ENCODE measurements at regions not wholly inside any gene's neighbourhood (a gene's known extent, or its start where the extent isn't known, plus 50 kb on each side); places are given as distances from the start of the nearest gene placed in this dataset.
A peak's percentile ranks its signal among the peaks of the same experiment; 100 is the strongest.

- Histone ChIP-seq H3K4me3 (replicated peaks in 1 of 3; ENCODE audit: low read depth in 2 of 3, low read length in 3 of 3) (no peak overlapping the region), H3K27me3 (ENCODE audit: control insufficient read depth in 2 of 2, insufficient read depth in 2 of 2, low read length in 2 of 2) (no peaks in the 10 kb centered on the region), H3K27ac (ENCODE audit: low read depth in 1 of 2, low read length in 2 of 2) (no peak overlapping the region), H3K4me2 (replicated peaks; ENCODE audit: extremely low read depth, low read length, poor library complexity, severe bottlenecking) (no peak overlapping the region), H3K36me3 (replicated peaks in 1 of 2; ENCODE audit: control insufficient read depth in 1 of 2, insufficient read depth in 2 of 2, low read length in 2 of 2) (no peaks in the 10 kb centered on the region), H3K79me2 (ENCODE audit: insufficient read depth, low read length) (no peaks in the 10 kb centered on the region), H3K4me1 (ENCODE audit: control insufficient read depth in 1 of 2, insufficient read depth in 2 of 2, low read length in 2 of 2) (no peaks in the 10 kb centered on the region), H2AFZ (ENCODE audit: insufficient read depth, low read depth, low read length, poor library complexity, severe bottlenecking) (no peak overlapping the region), H3K9me3 (replicated peaks in 1 of 2; ENCODE audit: control insufficient read depth in 1 of 2, insufficient read depth in 1 of 2, low read length in 2 of 2) (no peaks in the 10 kb centered on the region), H3K9ac (ENCODE audit: insufficient read depth, low read length, poor library complexity, severe bottlenecking) (no peak overlapping the region), H4K20me1 (ENCODE audit: insufficient read depth, low read length) (no peaks in the 10 kb centered on the region)
- intact Hi-C loops (cut with micrococcal nuclease) = no loop called here
- Mint-ChIP-seq H3K9me3 (no peaks in the 10 kb centered on the region), H3K27ac (peak overlapping the region in 1 of 7 donors; percentile 56), H3K4me3 (no peak overlapping the region), H3K4me1 (peaks cover 6% of the 10 kb centered on the region), H3K27me3 (ENCODE audit: low read depth in 3 of 3) (no peaks in the 10 kb centered on the region), H3K36me3 (no peaks in the 10 kb centered on the region)
- TF ChIP-seq CTCF (IDR thresholded peaks at IDR 0.05) = no peak
- DNase-seq = no peak
- 100% methylated on average over 1 of the region's 5 CpGs for WGBS (ENCODE audit: insufficient coverage)
Observed at GRCh38 chr13:72567566-72567965, 159.9 kb downstream of the MZT1 start.

GRCh38 chr13:72566526-72566925, 160.9 kb downstream of the MZT1 start:
- no peak overlapping the region for H2AFZ ChIP-seq (ENCODE audit: insufficient read depth, low read depth, low read length, poor library complexity, severe bottlenecking)

More at GRCh38 chr13:72566526-72566925, 160.9 kb downstream of the MZT1 start:
- Mint-ChIP-seq H3K27ac (no peak overlapping the region), H3K4me1 (peaks cover 6% of the 10 kb centered on the region), H3K36me3 (no peaks in the 10 kb centered on the region), H3K27me3 (ENCODE audit: low read depth in 3 of 3) (no peaks in the 10 kb centered on the region), H3K9me3 (no peaks in the 10 kb centered on the region), H3K4me3 (no peak overlapping the region)
- Histone ChIP-seq H3K9ac (ENCODE audit: insufficient read depth, low read length, poor library complexity, severe bottlenecking) (no peak overlapping the region), H3K4me2 (replicated peaks; ENCODE audit: extremely low read depth, low read length, poor library complexity, severe bottlenecking) (no peak overlapping the region), H3K79me2 (ENCODE audit: insufficient read depth, low read length) (no peaks in the 10 kb centered on the region), H3K27ac (ENCODE audit: low read depth in 1 of 2, low read length in 2 of 2) (no peak overlapping the region), H3K4me1 (ENCODE audit: control insufficient read depth in 1 of 2, insufficient read depth in 2 of 2, low read length in 2 of 2) (no peaks in the 10 kb centered on the region), H3K4me3 (replicated peaks in 1 of 3; ENCODE audit: low read depth in 2 of 3, low read length in 3 of 3) (no peak overlapping the region), H3K36me3 (replicated peaks in 1 of 2; ENCODE audit: control insufficient read depth in 1 of 2, insufficient read depth in 2 of 2, low read length in 2 of 2) (no peaks in the 10 kb centered on the region), H3K9me3 (replicated peaks in 1 of 2; ENCODE audit: control insufficient read depth in 1 of 2, insufficient read depth in 1 of 2, low read length in 2 of 2) (no peaks in the 10 kb centered on the region), H3K27me3 (ENCODE audit: control insufficient read depth in 2 of 2, insufficient read depth in 2 of 2, low read length in 2 of 2) (no peaks in the 10 kb centered on the region), H4K20me1 (ENCODE audit: insufficient read depth, low read length) (no peaks in the 10 kb centered on the region)
- intact Hi-C loops (cut with micrococcal nuclease) = no loop called here
- no peak for TF ChIP-seq CTCF (IDR thresholded peaks at IDR 0.05)
- WGBS (ENCODE audit: insufficient coverage) = no CpG with 5 or more reads among the region's 3 CpGs
- no peak for DNase-seq

All from CD14-positive monocyte (primary cell).